Ishikawa (cell line): ENCODE measurements at regions not wholly inside any gene's neighbourhood (a gene's known extent, or its start where the extent isn't known, plus 50 kb on each side); places are given as distances from the start of the nearest gene placed in this dataset.

Experiments used
- CEBPB ChIP-seq: IDR thresholded peaks from 2 replicates; pipeline ENCODE4 v1.6.1; 2012
- CREB1 ChIP-seq: IDR thresholded peaks from 2 replicates; pipeline ENCODE4 v1.6.1; 2012; ENCODE audit warnings: low read depth
- EGR1 ChIP-seq: IDR thresholded peaks from 2 replicates; pipeline ENCODE4 v1.6.1; 2012
- EP300 ChIP-seq: IDR thresholded peaks from 2 replicates; pipeline ENCODE4 v1.6.1; 2012; ENCODE audit warnings: borderline replicate concordance
- MAX ChIP-seq: IDR thresholded peaks from 2 replicates; pipeline ENCODE4 v1.6.1; 2012
- NFIC ChIP-seq: IDR thresholded peaks from 2 replicates; pipeline ENCODE4 v1.6.1; 2012
- RAD21 ChIP-seq: IDR thresholded peaks from 2 replicates; pipeline ENCODE4 v1.6.1; 2012; ENCODE audit warnings: low read depth
- TAF1 ChIP-seq: IDR thresholded peaks from 2 replicates; pipeline ENCODE4 v1.6.1; 2012; ENCODE audit warnings: low read depth, mild to moderate bottlenecking
- YY1 ChIP-seq: IDR thresholded peaks from 2 replicates; pipeline ENCODE4 v1.6.1; 2012; ENCODE audit warnings: low read depth
- ZBTB7A ChIP-seq: IDR thresholded peaks from 2 replicates; pipeline ENCODE4 v1.6.1; 2012; ENCODE audit warnings: low read depth
- TF ChIP-seq, protein P1 (sequence below): IDR thresholded peaks from 2 replicates; pipeline ENCODE4 v1.6.1; 2012; ENCODE audit warnings: low read depth, mild to moderate bottlenecking

GRCh38 chr4:81754169-81754568, 282.5 kb upstream of the RASGEF1B start:
- TF ChIP-seq NFIC (no peak), RAD21 (no peak), ZBTB7A (no peak), EP300 (no peak), CEBPB (no peak), TAF1 (no peak), YY1 (no peak), MAX (no peak), CREB1 (no peak), EGR1 (no peak)
- TF ChIP-seq, protein P1, sequence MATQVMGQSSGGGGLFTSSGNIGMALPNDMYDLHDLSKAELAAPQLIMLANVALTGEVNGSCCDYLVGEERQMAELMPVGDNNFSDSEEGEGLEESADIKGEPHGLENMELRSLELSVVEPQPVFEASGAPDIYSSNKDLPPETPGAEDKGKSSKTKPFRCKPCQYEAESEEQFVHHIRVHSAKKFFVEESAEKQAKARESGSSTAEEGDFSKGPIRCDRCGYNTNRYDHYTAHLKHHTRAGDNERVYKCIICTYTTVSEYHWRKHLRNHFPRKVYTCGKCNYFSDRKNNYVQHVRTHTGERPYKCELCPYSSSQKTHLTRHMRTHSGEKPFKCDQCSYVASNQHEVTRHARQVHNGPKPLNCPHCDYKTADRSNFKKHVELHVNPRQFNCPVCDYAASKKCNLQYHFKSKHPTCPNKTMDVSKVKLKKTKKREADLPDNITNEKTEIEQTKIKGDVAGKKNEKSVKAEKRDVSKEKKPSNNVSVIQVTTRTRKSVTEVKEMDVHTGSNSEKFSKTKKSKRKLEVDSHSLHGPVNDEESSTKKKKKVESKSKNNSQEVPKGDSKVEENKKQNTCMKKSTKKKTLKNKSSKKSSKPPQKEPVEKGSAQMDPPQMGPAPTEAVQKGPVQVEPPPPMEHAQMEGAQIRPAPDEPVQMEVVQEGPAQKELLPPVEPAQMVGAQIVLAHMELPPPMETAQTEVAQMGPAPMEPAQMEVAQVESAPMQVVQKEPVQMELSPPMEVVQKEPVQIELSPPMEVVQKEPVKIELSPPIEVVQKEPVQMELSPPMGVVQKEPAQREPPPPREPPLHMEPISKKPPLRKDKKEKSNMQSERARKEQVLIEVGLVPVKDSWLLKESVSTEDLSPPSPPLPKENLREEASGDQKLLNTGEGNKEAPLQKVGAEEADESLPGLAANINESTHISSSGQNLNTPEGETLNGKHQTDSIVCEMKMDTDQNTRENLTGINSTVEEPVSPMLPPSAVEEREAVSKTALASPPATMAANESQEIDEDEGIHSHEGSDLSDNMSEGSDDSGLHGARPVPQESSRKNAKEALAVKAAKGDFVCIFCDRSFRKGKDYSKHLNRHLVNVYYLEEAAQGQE = no peak
